Ovary (tissue), 7 donors: ENCODE measurements at regions not wholly inside any gene's neighbourhood (a gene's known extent, or its start where the extent isn't known, plus 50 kb on each side); places are given as distances from the start of the nearest gene placed in this dataset.

Source experiments
- DNase-seq, 5 donors: peaks; one replicate each; pipeline ENCODE4 v3.0.0-alpha.2; 2019 to 2020
- H3K27ac ChIP-seq, 2 donors: fragments of 200-600 bp; one replicate each; pipeline versions ENCODE4 v1.5.1 to v1.8.0; 2019 to 2022
- H3K27me3 ChIP-seq: fragments of 200-600 bp; one replicate; pipeline ENCODE4 v1.8.0; 2022
- H3K36me3 ChIP-seq: fragments of 200-600 bp; sonication (generic); one replicate; pipeline ENCODE4 v1.5.1; 2019
- H3K4me1 ChIP-seq: one replicate; pipeline ENCODE4 v1.8.1; 2013; ENCODE audit warnings: mild to moderate bottlenecking, moderate library complexity; ENCODE audit not compliant: insufficient read depth
- H3K4me3 ChIP-seq: fragments of 200-600 bp; sonication (generic); one replicate; pipeline ENCODE4 v1.5.1; 2017
- H3K9me3 ChIP-seq, 2 donors: fragments of 200-600 bp in 1 of 2; sonication (generic) in 1 of 2; one replicate each; pipeline versions ENCODE4 v1.5.1 to v1.8.1; 2013 to 2019; ENCODE audit warnings: mild to moderate bottlenecking in 1 of 2, moderate library complexity in 1 of 2
- CTCF ChIP-seq, 3 donors: fragments of 450-650 bp in 2 of 3; fragments of 200-600 bp in 1 of 3; IDR thresholded peaks; one replicate each; pipeline versions ENCODE4 v1.5.1 to v1.8.0; 2016 to 2022; ENCODE audit warnings: antibody characterized with exemption in 3 of 3, mild to moderate bottlenecking in 1 of 3
- EP300 ChIP-seq: sonication (generic); formaldehyde crosslinking; IDR thresholded peaks from one replicate; pipeline ENCODE4 v1.6.1; 2017; ENCODE audit warnings: antibody characterized with exemption
- POLR2A ChIP-seq: fragments of 450-650 bp; IDR thresholded peaks from one replicate; pipeline ENCODE4 v1.6.1; 2017; ENCODE audit warnings: antibody characterized with exemption, mild to moderate bottlenecking, moderate library complexity
- WGBS, 3 donors: extraction: QIAGEN DNeasy Blood & Tissue Kit in 1 of 3; methylation state at CpG; one replicate each; pipeline versions ENCODE4 v1.1.5 to v1.1.7; 2013 to 2017; 5-methylcytosine and 5-hydroxymethylcytosine counted together
- intact Hi-C, 4 donors: fragments of 100-400 bp; cut with DNase I; formaldehyde crosslinking; loops; one replicate each; pipeline versions ENCODE4 v1.11.0 to v1.15.1; 2022 to 2023
- donor health status: DM: no; HTN: no; CAD: no; lungs with moderate emphysema.
- donor health status: DM: no; HTN: no; CAD: no.
- donor health status: Bipolar disorder and iron deficiency.
- donor health status: DM: no; HTN: no; CAD: no.
- donor health status: DM: yes; HTN: yes; CAD: no.

- H3K27ac ChIP-seq, result no peak overlapping the region
- H3K27me3 ChIP-seq, result no peaks in the 10 kb centered on the region
- no peaks in the 10 kb centered on the region for H3K36me3 ChIP-seq
- H3K4me1 ChIP-seq, result peaks cover 5% of the 10 kb centered on the region
- TF ChIP-seq CTCF (IDR thresholded peaks at IDR 0.05) (no peak), EP300 (no peak), POLR2A (no peak)
- intact Hi-C loops, result no loop called here
- no peak overlapping the region for H3K4me3 ChIP-seq
- no peak for DNase-seq
- H3K9me3 ChIP-seq, result no peaks in the 10 kb centered on the region
- 62 to 93% (median 89%) methylated on average over 3 of the region's 3 CpGs for WGBS, 3 donors
Observed at GRCh38 chr1:232472485-232473041, 157.4 kb downstream of the SIPA1L2 start.

GRCh38 chr1:232471250-232471649 is 158.7 kb downstream of the SIPA1L2 start:
- Histone ChIP-seq H3K4me1 (peaks cover 5% of the 10 kb centered on the region), H3K4me3 (no peak overlapping the region), H3K27me3 (no peaks in the 10 kb centered on the region), H3K27ac (no peak overlapping the region), H3K9me3 (no peaks in the 10 kb centered on the region), H3K36me3 (no peaks in the 10 kb centered on the region)
- DNase-seq, result no peak
- intact Hi-C loops, result no loop called here
- TF ChIP-seq CTCF (IDR thresholded peaks at IDR 0.05), result no peak
- TF ChIP-seq EP300, result no peak
- TF ChIP-seq POLR2A, result no peak
- 89 to 90% (median 90%) methylated on average over 5 of the region's 5 CpGs for WGBS, 3 donors

- Histone ChIP-seq H3K27me3 (no peaks in the 10 kb centered on the region), H3K36me3 (no peaks in the 10 kb centered on the region), H3K27ac (no peak overlapping the region), H3K4me1 (peaks cover 5% of the 10 kb centered on the region), H3K4me3 (no peak overlapping the region), H3K9me3 (no peaks in the 10 kb centered on the region)
- TF ChIP-seq EP300, result no peak
- no peak for TF ChIP-seq POLR2A
- no peak for TF ChIP-seq CTCF (IDR thresholded peaks at IDR 0.05)
- intact Hi-C loops, result no loop called here
- no peak for DNase-seq
- WGBS, 3 donors, result 88 to 99% (median 97%) methylated on average over 1 of the region's 1 CpG
Observed at GRCh38 chr1:232470711-232471110, 159.2 kb downstream of the SIPA1L2 start.

GRCh38 chr1:232468249-232468648 is 161.7 kb downstream of the SIPA1L2 start:
- Histone ChIP-seq H3K4me3 (no peak overlapping the region), H3K36me3 (no peaks in the 10 kb centered on the region), H3K27me3 (no peaks in the 10 kb centered on the region), H3K4me1 (peaks cover 3% of the 10 kb centered on the region), H3K27ac (no peak overlapping the region), H3K9me3 (no peaks in the 10 kb centered on the region)
- 76 to 85% (median 84%) methylated on average over 3 of the region's 3 CpGs for WGBS, 3 donors
- DNase-seq, result no peak
- intact Hi-C loops, result no loop called here
- TF ChIP-seq POLR2A (no peak), EP300 (no peak)

- WGBS, 3 donors, result 95 to 96% (median 96%) methylated on average over 9 of the region's 9 CpGs
- peaks cover 2% of the 10 kb centered on the region for H3K4me1 ChIP-seq
- no peaks in the 10 kb centered on the region for H3K9me3 ChIP-seq
- no peaks in the 10 kb centered on the region for H3K27me3 ChIP-seq
- H3K4me3 ChIP-seq, result no peak overlapping the region
- TF ChIP-seq POLR2A, result no peak
- no peak for TF ChIP-seq CTCF (IDR thresholded peaks at IDR 0.05)
- no peak for TF ChIP-seq EP300
- DNase-seq, result no peak
- intact Hi-C loops, result no loop called here
- no peaks in the 10 kb centered on the region for H3K36me3 ChIP-seq
- H3K27ac ChIP-seq, result no peak overlapping the region
Observed at GRCh38 chr1:232467073-232467760, 162.7 kb downstream of the SIPA1L2 start.
